GM21576 (cell line): ENCODE measurements at regions not wholly inside any gene's neighbourhood (a gene's known extent, or its start where the extent isn't known, plus 50 kb on each side); places are given as distances from the start of the nearest gene placed in this dataset.
"Not testable (repeated sequence)": the region's sequence is repeated elsewhere in the genome, so short reads cannot be mapped to it uniquely, and the experiment has no call there.

Experiments
- ATAC-seq: cut with Tn5 transposase; IDR thresholded peaks from one replicate; pipeline ENCODE4 v1.9.1; 2021; ENCODE audit warnings: mild to moderate bottlenecking, moderate library complexity; ENCODE audit not compliant: unreplicated experiment

DNA sequence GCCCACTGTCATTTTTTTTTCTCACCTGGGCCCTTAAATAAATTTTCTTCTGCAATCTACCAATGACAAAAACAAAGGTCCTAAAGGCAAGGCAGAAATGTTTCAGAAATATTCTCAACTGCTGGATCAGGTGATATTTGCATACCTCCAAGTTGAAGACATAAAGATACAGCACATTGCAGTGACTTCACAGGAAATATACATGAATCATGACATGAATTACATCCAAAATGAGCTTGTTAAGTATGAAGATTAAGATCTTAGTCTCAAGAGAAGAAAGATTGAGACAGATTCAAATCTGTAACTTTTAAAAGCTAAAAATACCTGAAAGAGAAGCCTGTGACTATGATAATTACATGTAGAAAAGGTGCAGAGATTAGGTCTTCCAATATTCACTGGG is 207.8 kb downstream of the SIPA1L2 start:
- no peak for ATAC-seq

DNA sequence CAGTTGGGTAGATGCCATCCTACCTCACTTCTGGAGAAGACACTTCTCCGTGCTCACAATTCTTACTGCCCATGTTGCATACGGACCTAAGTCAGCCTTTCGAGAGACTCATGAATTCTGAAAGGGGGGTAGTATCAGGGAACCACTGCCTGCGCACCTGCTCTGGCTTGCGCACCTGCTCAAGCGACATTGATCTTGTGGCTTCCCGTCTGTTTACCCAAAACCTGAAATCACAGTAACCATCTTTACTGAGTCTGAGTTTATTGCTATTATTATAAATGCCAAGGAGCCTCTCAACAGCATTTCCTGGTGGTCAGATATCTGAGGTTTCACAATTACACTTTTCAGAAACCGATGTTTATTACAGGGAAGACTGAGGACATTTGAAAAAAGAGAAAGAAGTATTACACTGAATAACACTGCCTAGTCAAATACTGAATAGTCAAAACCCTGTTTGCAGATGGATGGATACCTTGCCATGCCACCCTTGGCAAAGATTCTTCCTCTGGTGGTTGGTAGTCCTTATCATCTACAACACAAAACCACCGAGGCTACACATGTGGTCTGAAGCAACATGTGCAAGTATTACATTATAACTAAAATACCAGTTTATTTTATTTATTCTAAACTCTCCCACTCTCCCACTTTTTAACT is 208.7 kb downstream of the SIPA1L2 start:
- no peak for ATAC-seq

- no peak for ATAC-seq
Measured at GRCh38 chr1:232417636-232418248, 212.2 kb downstream of the SIPA1L2 start.

GRCh38 chr1:232416026-232416568 is 213.8 kb downstream of the SIPA1L2 start:
- ATAC-seq, result no peak

DNA sequence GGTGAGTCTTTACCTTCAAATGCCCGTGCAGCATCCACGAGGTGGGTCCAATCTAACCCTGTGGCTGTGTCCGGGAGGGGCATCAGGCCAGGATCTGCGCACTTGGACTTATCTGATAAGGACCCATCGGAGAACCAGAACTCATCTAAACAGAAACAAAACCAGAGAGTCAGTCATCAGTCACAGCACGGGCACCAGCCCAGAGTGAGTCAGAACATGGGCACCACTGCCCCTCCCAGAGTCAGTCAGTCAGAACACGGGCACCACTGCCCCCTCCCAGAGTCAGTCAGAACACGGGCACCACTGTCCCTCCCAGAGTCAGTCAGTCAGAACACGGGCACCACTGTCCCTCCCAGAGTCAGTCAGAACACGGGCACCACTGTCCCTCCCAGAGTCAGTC is 214.5 kb downstream of the SIPA1L2 start:
- not testable (repeated sequence) for ATAC-seq

- ATAC-seq, result no peak
Measured at GRCh38 chr1:232414100-232414499, 215.8 kb downstream of the SIPA1L2 start.

DNA sequence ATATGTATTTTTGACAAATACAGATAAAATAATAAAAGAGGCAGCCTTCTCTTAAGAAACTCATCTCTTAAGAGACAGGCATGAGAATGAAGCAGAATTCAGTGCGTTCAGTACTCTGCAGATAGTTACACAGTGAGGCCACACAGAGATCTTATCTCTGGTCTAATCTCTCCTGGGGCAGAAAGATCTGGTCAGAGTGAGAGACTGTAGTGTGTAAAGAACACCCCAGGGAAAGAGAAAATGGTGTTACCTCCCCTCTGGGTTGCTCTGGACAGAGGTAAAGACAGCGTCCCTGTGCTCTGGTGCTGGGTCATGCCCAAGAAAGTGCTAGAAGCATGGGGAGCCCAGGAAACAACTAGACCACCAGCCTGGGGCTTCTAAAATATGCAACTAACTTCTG is 216.3 kb downstream of the SIPA1L2 start:
- no peak for ATAC-seq

DNA sequence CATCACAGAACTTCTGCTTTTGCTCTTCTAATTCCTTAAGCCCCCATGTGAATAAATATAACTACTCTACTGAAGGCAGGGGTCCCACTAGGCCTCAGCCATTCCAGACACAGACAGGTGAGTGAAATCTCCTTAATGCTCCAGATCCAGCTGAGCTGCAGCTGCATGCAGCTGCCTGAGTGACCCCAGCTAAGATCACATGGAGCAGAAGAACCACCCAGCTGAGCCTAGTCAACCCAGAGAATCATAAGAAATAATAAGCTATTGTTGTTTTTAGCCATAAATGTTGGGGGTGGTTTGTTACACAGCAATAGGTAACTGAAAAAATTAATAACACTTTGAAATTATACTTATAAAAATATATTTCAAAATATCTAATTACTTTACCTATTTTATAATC is 220.3 kb downstream of the SIPA1L2 start:
- ATAC-seq, result no peak

GRCh38 chr1:232407120-232407519 is 222.8 kb downstream of the SIPA1L2 start:
- no peak for ATAC-seq

- ATAC-seq, result no peak
Measured at GRCh38 chr1:232405781-232406180, 224.2 kb downstream of the SIPA1L2 start.

DNA sequence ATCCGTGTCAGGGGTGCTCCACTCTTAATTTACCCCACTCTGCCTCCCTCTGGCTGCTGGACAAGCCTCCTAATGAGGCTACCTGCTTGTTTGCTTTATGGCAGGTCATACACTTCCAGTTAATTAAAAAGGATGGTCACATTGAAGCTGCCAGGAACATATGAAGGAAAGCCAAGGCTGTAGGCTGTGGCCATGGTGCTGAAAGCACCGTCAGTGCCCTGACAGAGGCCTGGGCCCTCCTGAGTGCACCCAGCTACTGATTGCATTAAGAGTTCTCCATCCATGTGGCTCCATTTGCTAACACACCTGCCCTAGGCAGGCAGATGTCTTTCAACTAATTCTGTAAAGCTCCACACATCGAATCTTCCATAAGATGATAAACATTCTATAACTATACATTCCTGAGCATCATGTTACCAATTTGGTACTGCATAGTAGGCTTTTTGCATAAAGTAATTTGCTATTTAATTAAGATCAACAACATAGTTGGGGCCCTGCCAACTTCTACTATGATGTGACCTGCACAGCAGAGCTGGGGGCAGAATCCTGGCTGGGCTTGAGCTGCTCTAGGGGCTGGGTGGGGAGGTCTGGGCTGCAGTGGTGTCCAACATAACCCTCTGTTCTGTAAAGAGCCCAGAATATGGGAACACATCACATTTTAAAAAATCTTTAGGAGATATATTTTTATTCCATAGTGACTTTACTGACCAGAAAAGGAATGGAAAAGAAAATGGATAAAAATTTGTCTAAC is 224.8 kb downstream of the SIPA1L2 start:
- no peak for ATAC-seq

DNA sequence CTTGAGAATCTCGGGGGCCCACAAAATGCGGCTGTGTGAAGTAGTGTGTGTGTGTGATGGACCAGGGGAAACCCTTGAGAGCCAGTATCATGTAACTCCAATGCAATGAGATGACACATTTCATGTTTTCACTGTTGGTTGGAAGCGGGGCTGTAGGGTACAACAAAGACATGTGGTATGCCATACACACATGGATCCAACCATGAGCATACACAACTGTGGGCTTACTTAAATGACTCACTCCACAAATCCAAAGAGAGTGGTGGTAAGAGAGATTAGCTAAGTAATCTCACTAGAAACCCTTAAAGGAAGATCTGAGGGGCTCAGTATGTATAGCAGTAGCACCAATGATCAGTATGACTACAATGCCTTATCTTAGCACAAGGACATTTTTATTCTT is 225.7 kb downstream of the SIPA1L2 start:
- ATAC-seq, result no peak

GRCh38 chr1:232403017-232403714 is 226.8 kb downstream of the SIPA1L2 start:
- no peak for ATAC-seq

- ATAC-seq, result no peak
Measured at GRCh38 chr1:232398823-232399222, 231.1 kb downstream of the SIPA1L2 start.

- ATAC-seq, result no peak
Measured at GRCh38 chr1:232393444-232394146, 236.3 kb downstream of the SIPA1L2 start.

GRCh38 chr1:232393010-232393409 is 236.9 kb downstream of the SIPA1L2 start:
- no peak for ATAC-seq

DNA sequence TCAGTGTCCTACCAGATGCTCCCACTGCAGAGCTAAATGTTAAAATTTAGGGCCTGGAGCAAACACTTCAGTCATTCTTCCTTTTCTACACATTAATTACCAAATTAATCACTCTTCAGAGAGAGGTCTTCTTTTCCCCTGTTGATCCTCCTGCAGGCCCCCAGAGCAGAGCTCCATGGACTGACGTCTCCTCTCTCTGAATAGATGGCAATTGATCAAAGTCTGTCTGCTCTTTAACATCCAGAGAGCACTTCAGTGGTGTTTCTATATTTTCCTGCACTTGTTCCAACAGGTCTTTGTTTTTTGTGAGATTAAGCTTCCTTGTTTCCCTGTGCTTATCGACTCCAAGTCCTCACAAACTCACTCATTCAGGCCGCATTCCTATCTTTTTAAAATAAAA is 239.3 kb downstream of the SIPA1L2 start:
- ATAC-seq, result no peak

- no peak for ATAC-seq
Measured at GRCh38 chr1:232389744-232390143, 240.2 kb downstream of the SIPA1L2 start.

GRCh38 chr1:232388363-232388762 is 241.6 kb downstream of the SIPA1L2 start:
- no peak for ATAC-seq

GRCh38 chr1:232386721-232387510 is 243.0 kb downstream of the SIPA1L2 start:
- ATAC-seq, result no peak
